Neural cell (in vitro differentiated cells): ENCODE measurements at regions not wholly inside any gene's neighbourhood (a gene's known extent, or its start where the extent isn't known, plus 50 kb on each side); places are given as distances from the start of the nearest gene placed in this dataset.
A peak's percentile ranks its signal among the peaks of the same experiment; 100 is the strongest.

Experiments
- H2AFZ ChIP-seq: fragments of 200-600, 300-800 bp; sonication (generic), shearing (Covaris generic); 2 replicates; pipeline ENCODE4 v1.6.0; 2014; ENCODE audit warnings: low read depth, mild to moderate bottlenecking, antibody characterized with exemption, low read length, moderate library complexity
- H3F3A ChIP-seq: fragments of 200-600 bp; shearing (Covaris generic); 2 replicates; pipeline ENCODE4 v1.6.1; 2016; ENCODE audit warnings: mild to moderate bottlenecking, moderate library complexity, mixed read lengths, antibody characterized with exemption, low read length; ENCODE audit not compliant: insufficient read depth, poor library complexity, severe bottlenecking
- H3K27ac ChIP-seq: fragments of 200-600, 300-800 bp; sonication (generic), shearing (Covaris generic); 2 replicates; pipeline ENCODE4 v1.5.1; 2014; ENCODE audit warnings: mild to moderate bottlenecking, low read length, moderate library complexity
- H3K27me3 ChIP-seq: fragments of 300-800, 200-600 bp; sonication (generic), shearing (Covaris generic); 2 replicates; pipeline ENCODE4 v1.6.0; 2014; ENCODE audit warnings: mild to moderate bottlenecking, low read depth, low read length, moderate library complexity; ENCODE audit not compliant: insufficient read depth
- H3K36me3 ChIP-seq: fragments of 300-800, 200-600 bp; sonication (generic), shearing (Covaris generic); 2 replicates; pipeline ENCODE4 v1.5.1; 2014; ENCODE audit warnings: mild to moderate bottlenecking, antibody characterized with exemption, low read length, moderate library complexity; ENCODE audit not compliant: insufficient read depth
- H3K4me2 ChIP-seq: fragments of 300-800, 200-600 bp; sonication (generic), shearing (Covaris generic); 2 replicates; pipeline ENCODE4 v1.6.0; 2014; ENCODE audit warnings: mild to moderate bottlenecking, low read length
- H3K4me3 ChIP-seq: fragments of 300-800, 200-600 bp; sonication (generic), shearing (Covaris generic); 2 replicates; pipeline ENCODE4 v1.5.1; 2014; ENCODE audit warnings: mild to moderate bottlenecking, low read length, moderate library complexity
- H3K79me2 ChIP-seq: fragments of 200-600 bp; shearing (Covaris generic); replicated peaks from 2 replicates; pipeline ENCODE4 v1.6.0; 2014; ENCODE audit warnings: mild to moderate bottlenecking, low read length, moderate library complexity; ENCODE audit not compliant: insufficient read depth
- H3K9ac ChIP-seq: fragments of 300-800, 200-600 bp; sonication (generic), shearing (Covaris generic); 2 replicates; pipeline ENCODE4 v1.6.1; 2016; ENCODE audit warnings: mild to moderate bottlenecking, low read length, mixed read lengths
- H3K9me2 ChIP-seq: fragments of 200-600 bp; shearing (Covaris generic); 2 replicates; pipeline ENCODE4 v1.6.1; 2016; ENCODE audit warnings: mild to moderate bottlenecking, low read length, mixed read lengths; ENCODE audit not compliant: insufficient read depth
- H3K9me3 ChIP-seq: fragments of 200-600, 300-800 bp; sonication (generic), shearing (Covaris generic); 2 replicates; pipeline ENCODE4 v1.6.1; 2016; ENCODE audit warnings: mild to moderate bottlenecking, mixed run types, low read length, moderate library complexity, mixed read lengths
- H4K20me1 ChIP-seq: fragments of 200-600 bp; shearing (Covaris generic); 2 replicates; pipeline ENCODE4 v1.6.1; 2016; ENCODE audit warnings: mild to moderate bottlenecking, mixed run types; ENCODE audit not compliant: insufficient read depth
- EP300 ChIP-seq: fragments of 450-650 bp; conservative IDR thresholded peaks from 2 replicates; pipeline ENCODE4 v1.6.1; 2014; ENCODE audit warnings: antibody characterized with exemption, mild to moderate bottlenecking, moderate library complexity; ENCODE audit not compliant: poor library complexity, severe bottlenecking
- EZH2 ChIP-seq: fragments of 200-600, 300-800 bp; shearing (Covaris generic), sonication (generic); IDR thresholded peaks from 2 replicates; pipeline ENCODE4 v1.6.1; 2014; ENCODE audit warnings: antibody characterized with exemption, low read length, borderline replicate concordance, mild to moderate bottlenecking; ENCODE audit not compliant: insufficient read depth, poor library complexity, severe bottlenecking
- MXI1 ChIP-seq: fragments of 450-650 bp; conservative IDR thresholded peaks from 2 replicates; pipeline ENCODE4 v1.6.1; 2014; ENCODE audit warnings: antibody characterized with exemption, mild to moderate bottlenecking; ENCODE audit not compliant: poor library complexity, severe bottlenecking
- POLR2AphosphoS5 ChIP-seq: IDR thresholded peaks from 2 replicates; pipeline ENCODE4 v1.6.1; 2012
- RAD21 ChIP-seq: fragments of 450-650 bp; conservative IDR thresholded peaks from 2 replicates; pipeline ENCODE4 v1.6.1; 2014; ENCODE audit warnings: antibody characterized with exemption, mild to moderate bottlenecking, moderate library complexity
- SMC3 ChIP-seq: fragments of 450-650 bp; conservative IDR thresholded peaks from 2 replicates; pipeline ENCODE4 v1.6.1; 2014; ENCODE audit warnings: antibody characterized with exemption, mild to moderate bottlenecking, moderate library complexity; ENCODE audit not compliant: poor library complexity
- TAF1 ChIP-seq: IDR thresholded peaks from 2 replicates; pipeline ENCODE4 v1.6.1; 2012; ENCODE audit warnings: low read depth
- TF ChIP-seq, protein P1 (sequence below): IDR thresholded peaks from 2 replicates; pipeline ENCODE4 v1.6.1; 2012; ENCODE audit warnings: borderline replicate concordance
- TF ChIP-seq, protein P2 (sequence below): fragments of 450-650 bp; IDR thresholded peaks from 2 replicates; pipeline ENCODE4 v1.5.1; 2014; ENCODE audit warnings: antibody characterized with exemption, mild to moderate bottlenecking, moderate library complexity; ENCODE audit not compliant: poor library complexity, severe bottlenecking

DNA sequence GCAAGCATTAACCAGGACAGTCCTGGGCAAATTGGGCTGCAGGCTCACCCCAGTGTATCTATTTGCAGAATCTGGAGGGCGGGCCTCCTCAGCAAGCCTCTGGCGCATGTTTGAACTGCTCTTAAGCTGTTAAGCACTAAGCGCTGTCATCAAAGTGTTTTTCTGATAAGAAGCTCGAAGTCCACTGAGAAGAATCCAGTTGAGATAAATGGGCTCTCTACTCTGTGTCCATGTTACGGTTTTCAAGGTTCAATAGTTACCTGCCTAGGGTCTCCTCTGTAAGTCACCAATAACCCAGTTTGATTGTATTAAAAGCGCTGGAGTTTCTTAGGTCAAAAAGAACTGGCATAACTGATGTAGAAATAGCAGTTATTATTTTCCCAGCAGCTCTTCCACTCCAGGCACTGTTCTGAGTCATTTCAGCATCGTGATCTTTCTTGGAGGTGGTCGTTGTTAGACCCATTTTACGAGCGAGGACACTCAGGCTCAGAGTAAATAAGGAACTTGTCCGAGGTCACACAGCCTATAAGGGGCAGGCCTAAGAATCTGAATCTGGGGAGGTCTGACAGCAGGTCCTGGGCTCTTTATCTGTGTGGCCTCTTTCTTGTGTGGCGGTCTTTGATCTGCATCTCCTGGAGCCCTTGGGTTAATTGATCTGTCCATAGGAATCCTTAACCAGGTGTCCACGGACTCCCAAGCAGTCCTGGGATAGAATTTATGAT is 207.4 kb upstream of the ZNF217 start:
- Histone ChIP-seq H3K4me2 (no peak overlapping the region), H3K27ac (no peak overlapping the region), H3K9me2 (no peaks in the 10 kb centered on the region), H3K9me3 (no peaks in the 10 kb centered on the region), H3K9ac (no peak overlapping the region), H3F3A (no peaks in the 10 kb centered on the region), H3K27me3 (no peaks in the 10 kb centered on the region), H2AFZ (no peak overlapping the region), H3K36me3 (no peaks in the 10 kb centered on the region), H4K20me1 (no peaks in the 10 kb centered on the region), H3K4me3 (no peak overlapping the region), H3K79me2 (no peaks in the 10 kb centered on the region)
- TF ChIP-seq, protein P1, sequence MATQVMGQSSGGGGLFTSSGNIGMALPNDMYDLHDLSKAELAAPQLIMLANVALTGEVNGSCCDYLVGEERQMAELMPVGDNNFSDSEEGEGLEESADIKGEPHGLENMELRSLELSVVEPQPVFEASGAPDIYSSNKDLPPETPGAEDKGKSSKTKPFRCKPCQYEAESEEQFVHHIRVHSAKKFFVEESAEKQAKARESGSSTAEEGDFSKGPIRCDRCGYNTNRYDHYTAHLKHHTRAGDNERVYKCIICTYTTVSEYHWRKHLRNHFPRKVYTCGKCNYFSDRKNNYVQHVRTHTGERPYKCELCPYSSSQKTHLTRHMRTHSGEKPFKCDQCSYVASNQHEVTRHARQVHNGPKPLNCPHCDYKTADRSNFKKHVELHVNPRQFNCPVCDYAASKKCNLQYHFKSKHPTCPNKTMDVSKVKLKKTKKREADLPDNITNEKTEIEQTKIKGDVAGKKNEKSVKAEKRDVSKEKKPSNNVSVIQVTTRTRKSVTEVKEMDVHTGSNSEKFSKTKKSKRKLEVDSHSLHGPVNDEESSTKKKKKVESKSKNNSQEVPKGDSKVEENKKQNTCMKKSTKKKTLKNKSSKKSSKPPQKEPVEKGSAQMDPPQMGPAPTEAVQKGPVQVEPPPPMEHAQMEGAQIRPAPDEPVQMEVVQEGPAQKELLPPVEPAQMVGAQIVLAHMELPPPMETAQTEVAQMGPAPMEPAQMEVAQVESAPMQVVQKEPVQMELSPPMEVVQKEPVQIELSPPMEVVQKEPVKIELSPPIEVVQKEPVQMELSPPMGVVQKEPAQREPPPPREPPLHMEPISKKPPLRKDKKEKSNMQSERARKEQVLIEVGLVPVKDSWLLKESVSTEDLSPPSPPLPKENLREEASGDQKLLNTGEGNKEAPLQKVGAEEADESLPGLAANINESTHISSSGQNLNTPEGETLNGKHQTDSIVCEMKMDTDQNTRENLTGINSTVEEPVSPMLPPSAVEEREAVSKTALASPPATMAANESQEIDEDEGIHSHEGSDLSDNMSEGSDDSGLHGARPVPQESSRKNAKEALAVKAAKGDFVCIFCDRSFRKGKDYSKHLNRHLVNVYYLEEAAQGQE, result no peak
- TF ChIP-seq, protein P2, sequence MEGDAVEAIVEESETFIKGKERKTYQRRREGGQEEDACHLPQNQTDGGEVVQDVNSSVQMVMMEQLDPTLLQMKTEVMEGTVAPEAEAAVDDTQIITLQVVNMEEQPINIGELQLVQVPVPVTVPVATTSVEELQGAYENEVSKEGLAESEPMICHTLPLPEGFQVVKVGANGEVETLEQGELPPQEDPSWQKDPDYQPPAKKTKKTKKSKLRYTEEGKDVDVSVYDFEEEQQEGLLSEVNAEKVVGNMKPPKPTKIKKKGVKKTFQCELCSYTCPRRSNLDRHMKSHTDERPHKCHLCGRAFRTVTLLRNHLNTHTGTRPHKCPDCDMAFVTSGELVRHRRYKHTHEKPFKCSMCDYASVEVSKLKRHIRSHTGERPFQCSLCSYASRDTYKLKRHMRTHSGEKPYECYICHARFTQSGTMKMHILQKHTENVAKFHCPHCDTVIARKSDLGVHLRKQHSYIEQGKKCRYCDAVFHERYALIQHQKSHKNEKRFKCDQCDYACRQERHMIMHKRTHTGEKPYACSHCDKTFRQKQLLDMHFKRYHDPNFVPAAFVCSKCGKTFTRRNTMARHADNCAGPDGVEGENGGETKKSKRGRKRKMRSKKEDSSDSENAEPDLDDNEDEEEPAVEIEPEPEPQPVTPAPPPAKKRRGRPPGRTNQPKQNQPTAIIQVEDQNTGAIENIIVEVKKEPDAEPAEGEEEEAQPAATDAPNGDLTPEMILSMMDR, result no peak
- TF ChIP-seq EZH2 (no peak), POLR2AphosphoS5 (peak; percentile 35), SMC3 (no peak), MXI1 (no peak)

DNA sequence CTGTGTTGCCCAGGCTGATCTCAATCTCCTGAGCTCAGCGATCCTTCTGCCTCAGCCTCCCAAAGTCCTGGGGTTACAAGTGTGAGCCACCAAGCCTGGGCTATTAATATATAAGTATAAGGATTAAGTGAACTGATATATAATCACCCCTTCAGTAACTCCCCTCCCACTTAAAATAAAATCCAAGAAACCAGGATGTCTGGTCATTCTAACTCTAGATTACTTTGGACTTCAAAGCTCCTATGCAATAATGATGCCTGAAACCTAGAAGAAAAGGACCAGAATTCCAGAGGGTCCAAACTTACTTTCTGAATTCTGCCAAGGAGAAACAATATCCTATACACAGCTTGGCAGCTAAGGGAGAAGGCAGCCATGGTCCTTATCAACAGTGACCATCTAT is 206.8 kb upstream of the ZNF217 start:
- TF ChIP-seq POLR2AphosphoS5 (no peak), EP300 (no peak), SMC3 (no peak), RAD21 (no peak), EZH2 (no peak), MXI1 (no peak), TAF1 (no peak)
- TF ChIP-seq, protein P2, result no peak
- TF ChIP-seq, protein P1, result no peak

More for the DNA sequence above, 206.8 kb upstream of the ZNF217 start:
- Histone ChIP-seq H3K9me2 (no peaks in the 10 kb centered on the region), H3K27me3 (no peaks in the 10 kb centered on the region), H4K20me1 (no peaks in the 10 kb centered on the region), H3K79me2 (no peaks in the 10 kb centered on the region), H3K36me3 (no peaks in the 10 kb centered on the region), H3K9me3 (no peaks in the 10 kb centered on the region), H3K27ac (no peak overlapping the region), H2AFZ (no peak overlapping the region), H3F3A (no peaks in the 10 kb centered on the region), H3K4me3 (no peak overlapping the region), H3K4me2 (no peak overlapping the region), H3K9ac (no peak overlapping the region)
